CD1c-positive myeloid dendritic cell (primary cell): ENCODE measurements at regions not wholly inside any gene's neighbourhood (a gene's known extent, or its start where the extent isn't known, plus 50 kb on each side); places are given as distances from the start of the nearest gene placed in this dataset.

ENCODE experiments used
- DNase-seq: peaks from one replicate; pipeline ENCODE4 v3.0.0-alpha.2; 2016; ENCODE audit errors: extremely low spot score

DNA sequence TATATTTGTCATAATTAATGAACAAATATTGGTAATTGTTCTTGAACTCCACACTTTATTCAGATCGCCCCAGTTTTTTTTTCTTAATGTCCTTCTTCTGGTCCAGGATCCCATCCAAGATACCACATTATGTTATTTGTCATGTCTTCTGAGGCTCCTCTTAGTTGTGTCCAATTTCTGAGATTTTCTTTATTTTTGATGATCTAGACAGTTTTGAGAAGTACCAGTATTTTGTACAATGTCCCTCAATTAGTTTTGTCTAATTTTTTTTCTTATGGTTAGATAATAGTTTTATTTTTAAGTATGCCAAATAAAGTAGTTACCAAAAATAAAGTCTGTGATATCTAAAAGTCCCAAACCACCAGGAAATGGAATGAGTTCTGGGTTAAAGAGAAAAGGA lies 440.8 kb upstream of the ATP2B1 start:
- DNase-seq: no peak

GRCh38 chr12:90129366-90130030 lies 420.9 kb upstream of the ATP2B1 start:
- DNase-seq: peak; percentile 26

- no peak for DNase-seq
Observed at GRCh38 chr12:90128526-90128925, 419.9 kb upstream of the ATP2B1 start.

DNA sequence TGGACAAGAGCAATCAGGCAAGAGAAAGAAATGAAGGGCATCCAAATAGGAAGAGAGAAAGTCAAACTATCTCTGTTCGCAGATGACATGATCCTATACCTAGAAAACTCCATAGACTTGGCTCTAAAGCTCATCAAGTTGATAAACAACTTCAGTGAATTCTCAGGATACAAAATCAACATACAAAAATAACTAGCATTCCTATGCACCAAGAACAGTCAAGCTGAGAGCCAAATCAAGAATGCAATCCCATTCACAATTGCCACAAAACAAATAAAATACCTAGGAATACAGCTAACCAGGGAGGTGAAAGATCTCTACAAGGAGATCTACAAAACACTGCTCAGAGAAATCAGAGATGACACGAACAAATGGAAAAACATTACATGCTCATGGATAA lies 417.5 kb upstream of the ATP2B1 start:
- no peak for DNase-seq

GRCh38 chr12:90124914-90125313 lies 416.3 kb upstream of the ATP2B1 start:
- DNase-seq: no peak

- DNase-seq: peak; percentile 55
Observed at GRCh38 chr12:90124289-90124688, 415.7 kb upstream of the ATP2B1 start.

DNA sequence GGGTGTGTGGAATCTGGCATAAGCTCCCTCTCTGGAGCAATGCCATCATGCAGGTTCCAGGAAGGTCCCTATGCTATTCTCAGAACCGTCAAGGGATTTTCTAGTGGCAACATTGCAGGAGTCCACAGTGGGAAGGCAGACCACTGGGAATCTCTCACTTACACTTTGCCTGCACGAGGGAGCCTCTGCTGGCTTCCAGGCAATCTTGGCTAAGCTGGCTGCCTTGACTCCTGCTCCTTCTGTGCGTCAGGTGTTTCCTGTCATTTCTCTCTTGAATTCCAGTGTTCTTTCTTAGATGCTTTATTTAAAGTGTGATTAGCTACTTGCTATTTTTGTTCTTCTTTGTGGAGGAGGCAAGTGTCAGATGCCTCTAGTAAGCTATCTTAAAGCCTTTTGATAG lies 414.0 kb upstream of the ATP2B1 start:
- DNase-seq: no peak

- no peak for DNase-seq
Observed at GRCh38 chr12:90120627-90121026, 412.0 kb upstream of the ATP2B1 start.

- DNase-seq: no peak
Observed at GRCh38 chr12:90112666-90113065, 404.0 kb upstream of the ATP2B1 start.

- DNase-seq: no peak
Observed at GRCh38 chr12:90111791-90112580, 403.3 kb upstream of the ATP2B1 start.

GRCh38 chr12:90106568-90106967 lies 397.9 kb upstream of the ATP2B1 start:
- no peak for DNase-seq

DNA sequence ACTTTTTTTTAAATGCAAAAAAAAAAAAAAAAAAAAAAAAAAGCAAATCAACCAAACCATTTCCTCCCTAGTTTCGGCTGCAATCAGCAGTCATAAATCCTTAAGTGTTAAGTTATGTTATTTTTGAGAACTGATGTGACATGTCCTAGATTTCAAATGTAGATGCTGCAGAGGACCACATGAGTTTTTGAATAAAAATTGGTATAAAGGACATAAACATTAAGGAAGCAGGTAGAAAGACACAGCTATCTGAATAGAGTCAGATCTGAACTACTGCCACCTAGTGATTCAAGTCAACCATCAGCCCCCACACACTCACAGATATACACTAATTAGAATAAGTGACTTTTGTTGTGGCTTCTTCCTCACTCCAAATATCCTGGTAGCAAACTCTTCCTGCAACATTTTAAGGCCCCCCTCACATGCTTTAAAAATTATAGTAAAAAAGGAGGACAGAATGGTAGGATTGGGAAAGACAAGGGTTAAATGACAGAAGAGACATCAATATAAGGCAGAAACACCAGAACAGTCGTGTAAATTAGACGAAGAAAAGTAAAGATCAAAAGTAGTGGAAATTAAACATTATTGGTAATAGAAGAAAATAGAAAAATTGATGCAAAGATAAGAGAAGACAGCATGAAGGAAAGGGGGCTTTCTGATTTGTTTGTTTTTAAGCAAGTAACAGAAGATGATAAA lies 394.5 kb upstream of the ATP2B1 start:
- peak; percentile 56 for DNase-seq

DNA sequence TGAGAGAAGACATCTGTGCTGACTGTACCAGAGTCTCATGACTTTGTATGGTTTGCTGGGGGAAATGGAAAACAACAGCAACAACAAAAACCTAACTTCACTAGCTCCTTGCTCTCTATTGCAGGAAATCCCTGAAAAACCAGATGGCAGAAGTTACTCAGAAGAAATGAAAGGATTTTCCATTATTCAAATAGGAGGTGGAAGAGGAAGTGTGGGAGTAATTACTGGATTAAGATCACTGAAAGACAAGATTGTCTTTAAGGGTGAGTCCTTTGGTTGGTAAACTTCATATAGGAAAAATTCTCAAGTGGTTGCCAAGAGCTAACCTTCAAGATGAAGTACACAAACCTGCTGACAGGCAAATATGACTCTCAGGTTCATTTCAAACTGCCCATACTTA lies 391.9 kb upstream of the ATP2B1 start:
- no peak for DNase-seq

- DNase-seq: no peak
Observed at GRCh38 chr12:90099288-90099687, 390.6 kb upstream of the ATP2B1 start.

- DNase-seq: no peak
Observed at GRCh38 chr12:90098132-90098779, 389.6 kb upstream of the ATP2B1 start.

GRCh38 chr12:90091809-90092208 lies 383.2 kb upstream of the ATP2B1 start:
- no peak for DNase-seq

DNA sequence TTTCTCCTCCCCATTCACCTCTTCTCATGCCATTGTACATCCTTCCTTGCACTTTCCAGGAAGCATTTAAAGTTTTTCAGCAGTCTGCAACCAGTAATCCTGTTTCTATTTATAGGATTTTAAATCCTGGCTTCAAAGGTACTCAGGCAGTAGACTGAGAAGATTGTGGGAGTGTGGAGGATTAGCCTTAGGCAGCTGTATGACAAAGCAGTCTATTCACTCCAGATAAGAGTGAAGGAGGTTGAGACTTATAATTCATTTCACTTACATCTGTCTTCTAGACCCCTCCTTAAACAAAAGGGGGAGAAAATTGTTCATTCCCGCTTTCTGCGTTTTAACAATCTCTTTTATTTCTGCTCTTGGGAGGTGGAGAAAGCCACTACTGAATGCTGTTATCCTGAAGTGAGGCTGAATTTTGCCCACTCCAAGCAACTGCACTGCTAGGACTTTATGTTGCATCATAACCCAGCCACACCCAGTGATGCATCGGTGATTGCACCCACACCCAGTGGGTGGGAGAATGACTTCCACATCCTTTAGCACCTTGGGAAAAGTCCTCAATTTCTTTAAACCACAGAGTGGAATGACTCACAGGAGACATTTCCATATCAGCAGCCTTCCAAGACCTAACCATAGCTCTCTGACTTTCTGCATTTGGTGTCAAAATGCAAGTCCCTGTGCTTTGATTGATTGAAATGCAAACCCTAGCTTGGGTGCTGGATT lies 382.5 kb upstream of the ATP2B1 start:
- DNase-seq: peak; percentile 93

- DNase-seq: no peak
Observed at GRCh38 chr12:90086281-90086680, 377.6 kb upstream of the ATP2B1 start.

DNA sequence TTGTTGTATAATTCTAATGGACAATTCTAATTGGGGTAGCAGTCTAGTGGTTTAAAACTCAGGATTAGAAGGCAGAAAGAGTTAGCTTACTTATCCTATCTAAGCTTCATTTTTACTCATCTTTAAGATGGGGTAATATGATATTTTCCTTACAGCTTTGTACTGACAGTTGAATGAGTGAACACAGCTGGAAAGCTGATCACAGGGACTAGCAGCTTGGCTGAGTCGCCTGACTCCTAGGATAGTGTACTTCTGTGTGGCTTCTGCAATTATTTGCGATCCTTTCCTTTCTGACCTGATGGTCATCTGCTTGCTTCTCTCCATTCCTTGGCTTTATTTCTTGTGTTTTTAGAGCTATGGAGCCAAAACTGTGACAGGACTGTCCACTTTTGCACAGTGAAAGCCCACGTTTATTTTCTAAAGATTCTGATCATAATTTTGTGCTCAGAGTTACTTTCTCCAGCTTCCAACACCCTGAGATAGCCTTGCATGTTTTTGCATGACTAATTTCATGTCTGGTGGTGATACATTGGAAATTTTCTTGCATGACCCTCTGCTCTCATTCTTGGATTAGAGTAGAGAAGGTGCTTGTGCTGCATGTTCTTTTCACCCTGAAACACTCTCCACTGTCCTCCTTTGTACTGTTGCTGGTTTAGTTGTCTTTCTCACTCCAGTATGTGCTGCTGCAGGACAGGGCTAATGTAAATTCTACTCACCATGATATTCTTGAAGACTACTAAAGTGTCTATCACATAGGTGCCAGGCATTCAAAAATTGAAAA lies 377.0 kb upstream of the ATP2B1 start:
- no peak for DNase-seq

- DNase-seq: no peak
Observed at GRCh38 chr12:90084018-90084417, 375.4 kb upstream of the ATP2B1 start.

DNA sequence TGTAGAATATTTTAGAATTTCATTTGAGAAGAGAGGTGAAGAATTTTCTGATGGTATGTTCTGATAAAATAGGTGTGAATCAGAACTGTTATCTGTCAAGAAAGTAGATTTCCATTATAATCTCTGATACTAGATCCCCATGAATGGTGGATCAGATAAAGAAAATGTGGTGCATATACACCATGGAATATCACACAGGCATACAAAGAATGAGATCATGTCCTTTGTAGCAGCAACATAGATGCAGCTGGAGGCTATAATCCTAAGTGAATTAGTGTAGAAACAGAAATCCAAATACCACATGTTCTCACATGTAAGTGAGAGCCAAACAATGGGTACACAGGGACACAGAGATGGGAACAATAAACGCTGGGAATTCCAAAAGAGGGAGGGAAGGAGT lies 372.0 kb upstream of the ATP2B1 start:
- no peak for DNase-seq
